ENCODE measurements at regions not wholly inside any gene's neighbourhood (a gene's known extent, or its start where the extent isn't known, plus 50 kb on each side); places are given as distances from the start of the nearest gene placed in this dataset.

GRCh38 chr14:86310611-86311010 is 780.7 kb downstream of the FLRT2 start:
- DNase-seq (no peak), ATAC-seq (ENCODE audit: low read depth) (no peak)
- Mint-ChIP-seq H3K4me3 (no peak overlapping the region), H3K36me3 (ENCODE audit: low read depth) (no peaks in the 10 kb centered on the region), H3K9me3 (peaks cover 2% of the 10 kb centered on the region), H3K27me3 (no peaks in the 10 kb centered on the region), H3K27ac (no peak overlapping the region), H3K4me1 (no peaks in the 10 kb centered on the region)
- TF ChIP-seq CTCF (IDR thresholded peaks at IDR 0.05) = no peak
- ChIA-PET POLR2A (no interaction called here), CTCF (no interaction called here)
- intact Hi-C loops (cut with micrococcal nuclease) = no loop called here

DNA sequence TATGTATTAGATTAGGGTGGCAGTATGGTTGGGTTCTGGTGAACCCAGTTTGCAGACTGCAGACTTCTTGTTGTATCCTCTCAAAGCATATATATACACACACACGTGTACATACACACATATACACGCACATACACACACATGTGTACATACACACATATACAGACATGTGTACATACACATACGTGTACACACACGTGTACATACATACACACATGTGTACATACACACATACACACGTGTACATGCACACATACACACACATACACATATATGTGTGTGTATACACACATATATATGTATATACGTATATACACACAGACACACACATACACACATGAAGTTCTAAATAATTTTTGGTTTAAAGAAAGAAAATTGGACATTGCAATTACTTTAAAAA is 780.2 kb downstream of the FLRT2 start:
- Mint-ChIP-seq H3K27ac (no peak overlapping the region), H3K9me3 (peaks cover 2% of the 10 kb centered on the region), H3K36me3 (ENCODE audit: low read depth) (no peaks in the 10 kb centered on the region), H3K4me1 (no peaks in the 10 kb centered on the region), H3K4me3 (no peak overlapping the region), H3K27me3 (no peaks in the 10 kb centered on the region)
- no peak for DNase-seq
- no peak for TF ChIP-seq CTCF (IDR thresholded peaks at IDR 0.05)
- ChIA-PET CTCF (no interaction called here), POLR2A (no interaction called here)
- intact Hi-C loops (cut with micrococcal nuclease) = no loop called here
- ATAC-seq (ENCODE audit: low read depth) = no peak

- H3K9me3 Mint-ChIP-seq = peaks cover 4% of the 10 kb centered on the region
- no peak overlapping the region for H3K4me3 Mint-ChIP-seq
- TF ChIP-seq CTCF (IDR thresholded peaks at IDR 0.05) = no peak
- ATAC-seq (ENCODE audit: low read depth) (no peak), DNase-seq (no peak)
- no peaks in the 10 kb centered on the region for H3K27me3 Mint-ChIP-seq
- ChIA-PET CTCF (no interaction called here), POLR2A (no interaction called here)
- intact Hi-C loops (cut with micrococcal nuclease) = no loop called here
- no peak overlapping the region for H3K27ac Mint-ChIP-seq
- H3K4me1 Mint-ChIP-seq = no peaks in the 10 kb centered on the region
- H3K36me3 Mint-ChIP-seq (ENCODE audit: low read depth) = no peaks in the 10 kb centered on the region
Measured at GRCh38 chr14:86305058-86305457, 775.1 kb downstream of the FLRT2 start.

DNA sequence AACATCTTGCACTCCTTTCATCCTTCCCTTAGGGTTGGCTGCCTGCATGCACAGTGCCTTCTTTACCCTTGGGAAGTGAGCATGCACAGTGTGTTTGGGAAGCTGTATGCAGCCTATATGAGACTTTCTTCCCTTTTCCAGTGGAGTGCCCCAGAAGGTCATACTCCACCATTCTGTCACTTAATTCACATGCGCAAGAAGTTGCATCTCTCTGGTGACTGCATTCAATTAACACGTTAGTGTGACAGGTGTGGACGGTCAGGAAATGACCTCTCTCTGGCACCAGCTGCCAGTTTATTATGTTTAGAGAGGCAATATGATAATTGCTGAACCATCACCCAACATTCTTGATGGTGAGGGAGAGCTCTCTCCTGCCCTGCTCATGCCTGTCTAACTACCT is 770.0 kb downstream of the FLRT2 start:
- intact Hi-C loops (cut with micrococcal nuclease) = no loop called here
- POLR2A ChIA-PET = no interaction called here
- Mint-ChIP-seq H3K4me1 (peaks cover 3% of the 10 kb centered on the region), H3K27ac (no peak overlapping the region), H3K27me3 (no peaks in the 10 kb centered on the region), H3K9me3 (peaks cover 4% of the 10 kb centered on the region), H3K36me3 (ENCODE audit: low read depth) (no peaks in the 10 kb centered on the region), H3K4me3 (no peak overlapping the region)
- no peak for TF ChIP-seq CTCF (IDR thresholded peaks at IDR 0.05)
- no peak for ATAC-seq (ENCODE audit: low read depth)
- no peak for DNase-seq
- CTCF ChIA-PET = no interaction called here

- H3K36me3 Mint-ChIP-seq (ENCODE audit: low read depth) = no peaks in the 10 kb centered on the region
- H3K27me3 Mint-ChIP-seq = no peaks in the 10 kb centered on the region
- ChIA-PET POLR2A (no interaction called here), CTCF (no interaction called here)
- peaks cover 3% of the 10 kb centered on the region for H3K9me3 Mint-ChIP-seq
- ATAC-seq (ENCODE audit: low read depth) (no peak), DNase-seq (no peak)
- H3K4me3 Mint-ChIP-seq = no peak overlapping the region
- intact Hi-C loops (cut with micrococcal nuclease) = no loop called here
- TF ChIP-seq CTCF (IDR thresholded peaks at IDR 0.05) = no peak
- H3K4me1 Mint-ChIP-seq = peaks cover 3% of the 10 kb centered on the region
- no peak overlapping the region for H3K27ac Mint-ChIP-seq
Measured at GRCh38 chr14:86296173-86296572, 766.2 kb downstream of the FLRT2 start.
